Lung (tissue), 11 donors: ENCODE measurements at regions not wholly inside any gene's neighbourhood (a gene's known extent, or its start where the extent isn't known, plus 50 kb on each side); places are given as distances from the start of the nearest gene placed in this dataset.

ENCODE experiments used
- ATAC-seq: fragments of 200-7000 bp; cut with Tn5 transposase; one replicate; pipeline ENCODE4 v1.9.1; 2020; ENCODE audit warnings: moderate number of reproducible peaks; ENCODE audit not compliant: insufficient read depth, low FRiP score
- DNase-seq, 3 donors: peaks; one replicate each; pipeline ENCODE4 v3.0.0-alpha.2; 2013 to 2017
- H3K27ac ChIP-seq, 2 donors: one replicate each; pipeline ENCODE4 v1.5.1; 2013; ENCODE audit warnings: mild to moderate bottlenecking in 2 of 2, moderate library complexity in 2 of 2, control low read depth in 1 of 2, inconsistent platforms in 1 of 2, low read depth in 1 of 2, low read length in 1 of 2
- H3K27me3 ChIP-seq, 3 donors: one replicate each; pipeline ENCODE4 v1.5.1; 2013; ENCODE audit warnings: low read length in 2 of 3; ENCODE audit not compliant: control insufficient read depth in 3 of 3, insufficient read depth in 3 of 3
- H3K36me3 ChIP-seq, 4 donors: one replicate each; pipeline ENCODE4 v1.5.1; 2013; ENCODE audit warnings: low read length in 4 of 4, mild to moderate bottlenecking in 1 of 4, moderate library complexity in 1 of 4; ENCODE audit not compliant: control insufficient read depth in 4 of 4, insufficient read depth in 4 of 4
- H3K4me1 ChIP-seq, 5 donors: one replicate each; pipeline ENCODE4 v1.5.1; 2013; ENCODE audit warnings: low read length in 5 of 5, mild to moderate bottlenecking in 2 of 5, moderate library complexity in 1 of 5; ENCODE audit not compliant: control insufficient read depth in 5 of 5, insufficient read depth in 5 of 5
- H3K4me3 ChIP-seq: one replicate; pipeline ENCODE4 v1.5.1; 2013; ENCODE audit warnings: mild to moderate bottlenecking, control low read depth, moderate library complexity
- H3K9ac ChIP-seq, 2 donors: one replicate each; pipeline ENCODE4 v1.5.1; 2013; ENCODE audit warnings: low read length in 2 of 2, control low read depth in 1 of 2; ENCODE audit not compliant: insufficient read depth in 1 of 2
- H3K9me3 ChIP-seq, 4 donors: one replicate each; pipeline ENCODE4 v1.5.1; 2013; ENCODE audit warnings: low read length in 3 of 4, mild to moderate bottlenecking in 1 of 4, moderate library complexity in 1 of 4; ENCODE audit not compliant: control insufficient read depth in 4 of 4, insufficient read depth in 3 of 4
- WGBS, 2 donors: extraction: QIAGEN DNeasy Blood & Tissue Kit; methylation state at CpG; one replicate each; pipeline ENCODE4 v1.1.7; 2013; 5-methylcytosine and 5-hydroxymethylcytosine counted together
- TF ChIP-seq, protein P1 (sequence below): IDR thresholded peaks from 2 replicates; pipeline ENCODE4 v1.5.1; 2012; ENCODE audit warnings: mild to moderate bottlenecking; ENCODE audit errors: control extremely low read depth, extremely low read depth
- donor health status: control.
- donor health status: control.
- donor health status: Bipolar disorder and iron deficiency.
- donor health status: healthy.
- donor health status: DM: yes; HTN: yes; CAD: no.

DNA sequence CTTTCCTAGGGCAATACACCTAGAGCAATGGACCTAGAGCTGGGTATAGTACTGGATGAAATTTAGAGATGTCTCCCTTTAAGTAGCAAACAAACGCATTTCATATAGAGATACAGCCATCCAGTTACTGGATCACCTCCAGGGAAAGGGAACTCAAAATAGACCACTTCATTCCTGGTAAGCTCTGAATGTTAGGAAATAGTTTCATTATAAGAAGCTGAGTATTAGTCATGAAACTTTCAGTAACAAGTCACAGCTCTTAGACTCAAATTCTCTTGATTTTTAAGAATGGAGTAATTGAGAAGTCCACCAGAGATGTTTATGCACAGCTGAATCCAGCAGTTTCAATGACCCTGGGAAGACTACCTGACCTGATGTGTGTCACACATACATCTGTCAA lies 221.9 kb downstream of the FAM76B start:
- Histone ChIP-seq H3K9me3 (peaks cover 0 to 5% (median 0%) of the 10 kb centered on the region in 4 donors), H3K36me3 (no peaks in the 10 kb centered on the region), H3K27me3 (no peaks in the 10 kb centered on the region), H3K27ac (no peak overlapping the region), H3K4me1 (peaks cover 0 to 24% (median 12%) of the 10 kb centered on the region in 5 donors), H3K4me3 (no peak overlapping the region), H3K9ac (no peak overlapping the region)
- DNase-seq (peak in 1 of 3 donors; percentile 47), ATAC-seq (no peak)
- WGBS, 2 donors = 73 to 82% methylated on average over 1 of the region's 1 CpG
- TF ChIP-seq, protein P1, sequence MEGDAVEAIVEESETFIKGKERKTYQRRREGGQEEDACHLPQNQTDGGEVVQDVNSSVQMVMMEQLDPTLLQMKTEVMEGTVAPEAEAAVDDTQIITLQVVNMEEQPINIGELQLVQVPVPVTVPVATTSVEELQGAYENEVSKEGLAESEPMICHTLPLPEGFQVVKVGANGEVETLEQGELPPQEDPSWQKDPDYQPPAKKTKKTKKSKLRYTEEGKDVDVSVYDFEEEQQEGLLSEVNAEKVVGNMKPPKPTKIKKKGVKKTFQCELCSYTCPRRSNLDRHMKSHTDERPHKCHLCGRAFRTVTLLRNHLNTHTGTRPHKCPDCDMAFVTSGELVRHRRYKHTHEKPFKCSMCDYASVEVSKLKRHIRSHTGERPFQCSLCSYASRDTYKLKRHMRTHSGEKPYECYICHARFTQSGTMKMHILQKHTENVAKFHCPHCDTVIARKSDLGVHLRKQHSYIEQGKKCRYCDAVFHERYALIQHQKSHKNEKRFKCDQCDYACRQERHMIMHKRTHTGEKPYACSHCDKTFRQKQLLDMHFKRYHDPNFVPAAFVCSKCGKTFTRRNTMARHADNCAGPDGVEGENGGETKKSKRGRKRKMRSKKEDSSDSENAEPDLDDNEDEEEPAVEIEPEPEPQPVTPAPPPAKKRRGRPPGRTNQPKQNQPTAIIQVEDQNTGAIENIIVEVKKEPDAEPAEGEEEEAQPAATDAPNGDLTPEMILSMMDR = no peak

GRCh38 chr11:95566211-95566610 lies 223.4 kb downstream of the FAM76B start:
- TF ChIP-seq, protein P1 = no peak
- peak overlapping the region in 1 of 2 donors; percentile 8 for H3K9ac ChIP-seq
- no peak overlapping the region for H3K27ac ChIP-seq
- no peak overlapping the region for H3K4me3 ChIP-seq
- peaks cover 0 to 5% (median 0%) of the 10 kb centered on the region in 4 donors for H3K9me3 ChIP-seq
- H3K36me3 ChIP-seq = no peaks in the 10 kb centered on the region
- DNase-seq (peak; percentile 21 to 84 (median 70)), ATAC-seq (no peak)
- 33 to 38% methylated on average over 1 of the region's 1 CpG for WGBS, 2 donors
- H3K4me1 ChIP-seq = peaks cover 0 to 24% (median 12%) of the 10 kb centered on the region in 5 donors
- no peaks in the 10 kb centered on the region for H3K27me3 ChIP-seq

DNA sequence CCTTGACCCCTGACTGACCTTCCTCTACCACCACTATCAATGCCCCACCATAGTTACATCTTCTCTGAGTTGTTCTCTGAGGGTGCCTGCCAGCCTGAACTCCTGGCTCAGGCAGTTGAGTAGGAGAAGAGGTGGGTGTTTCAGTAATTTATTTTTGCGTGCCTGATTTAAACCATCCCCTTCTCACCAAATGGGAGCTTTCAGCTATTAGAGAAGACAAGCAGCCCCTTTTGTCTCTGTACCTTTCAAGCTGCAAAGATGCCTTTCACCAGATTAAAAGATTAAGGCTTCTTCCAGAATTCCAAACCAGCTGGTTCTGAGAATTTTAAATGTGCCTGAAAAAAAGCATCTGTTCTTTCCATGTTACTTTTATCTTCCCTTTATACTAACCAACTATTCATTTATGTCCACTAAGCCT lies 223.8 kb downstream of the FAM76B start:
- Histone ChIP-seq H3K9me3 (peaks cover 0 to 5% (median 0%) of the 10 kb centered on the region in 4 donors), H3K4me3 (no peak overlapping the region), H3K27ac (no peak overlapping the region), H3K4me1 (peaks cover 0 to 24% (median 12%) of the 10 kb centered on the region in 5 donors), H3K27me3 (no peaks in the 10 kb centered on the region), H3K36me3 (no peaks in the 10 kb centered on the region), H3K9ac (no peak overlapping the region)
- ATAC-seq (no peak), DNase-seq (peak in 1 of 3 donors; percentile 39)
- WGBS, 2 donors = 66 to 72% methylated on average over 1 of the region's 1 CpG
- TF ChIP-seq, protein P1 = no peak

DNA sequence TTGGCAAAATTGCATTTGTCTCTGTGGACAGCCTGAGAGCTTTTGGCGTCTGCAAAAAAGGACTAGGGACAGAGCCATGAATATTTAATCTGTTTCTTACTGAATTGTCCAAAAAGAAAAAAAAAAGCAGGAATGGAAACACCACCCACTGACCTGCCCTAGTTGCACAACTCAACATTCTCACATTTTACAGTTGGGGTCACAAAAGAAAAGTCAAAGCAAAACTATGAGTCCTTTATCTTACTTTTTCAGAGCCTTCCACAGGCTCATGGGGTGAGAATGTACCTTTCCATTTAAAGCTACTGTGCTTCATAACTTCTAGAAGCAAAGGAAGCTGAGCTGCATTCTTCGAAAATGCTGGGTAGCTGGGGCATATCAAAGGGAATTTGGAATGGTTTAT lies 225.7 kb downstream of the FAM76B start:
- no peaks in the 10 kb centered on the region for H3K9me3 ChIP-seq
- H3K27ac ChIP-seq = no peak overlapping the region
- TF ChIP-seq, protein P1 = no peak
- H3K4me1 ChIP-seq = peaks cover 0 to 30% (median 12%) of the 10 kb centered on the region in 5 donors
- DNase-seq (peak in 1 of 3 donors; percentile 38), ATAC-seq (no peak)
- H3K36me3 ChIP-seq = no peaks in the 10 kb centered on the region
- no peak overlapping the region for H3K4me3 ChIP-seq
- WGBS, 2 donors = 22 to 31% methylated on average over 2 of the region's 2 CpGs
- H3K9ac ChIP-seq = no peak overlapping the region
- no peaks in the 10 kb centered on the region for H3K27me3 ChIP-seq
